PC-9 (cell line): ENCODE measurements at regions not wholly inside any gene's neighbourhood (a gene's known extent, or its start where the extent isn't known, plus 50 kb on each side); places are given as distances from the start of the nearest gene placed in this dataset.

ENCODE experiments used
- EZH2 ChIP-seq: fragments of 200-600 bp; sonication (generic); IDR thresholded peaks from 2 replicates; pipeline ENCODE4 v1.8.0; 2017; ENCODE audit warnings: antibody characterized with exemption, low read depth
- TF ChIP-seq, protein P1 (sequence below): fragments of 200-600 bp; sonication (generic); conservative IDR thresholded peaks from 2 replicates; pipeline ENCODE4 v1.6.1; 2017; ENCODE audit warnings: mixed run types, antibody characterized with exemption, mild to moderate bottlenecking, moderate library complexity

DNA sequence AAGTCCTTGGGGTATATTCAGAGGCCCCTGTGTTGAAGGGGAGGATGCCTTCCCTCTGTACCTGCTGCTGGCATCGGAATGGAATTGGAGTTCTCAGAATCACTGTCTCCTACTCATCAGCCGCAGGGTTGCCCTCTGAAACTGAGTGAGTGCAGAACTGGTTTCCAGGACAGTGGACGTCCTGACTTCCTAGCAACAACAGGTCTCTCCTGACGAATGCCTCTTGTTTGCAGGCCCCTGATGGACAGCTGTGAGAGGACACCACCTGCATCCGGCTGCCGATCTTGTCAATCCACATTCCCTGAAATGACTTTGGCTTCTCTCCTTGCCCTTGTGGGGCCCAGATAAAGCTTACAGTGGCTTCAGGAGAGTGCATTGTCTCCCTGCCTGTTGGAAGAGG, 274.5 kb downstream of the NSG2 start:
- TF ChIP-seq, protein P1, sequence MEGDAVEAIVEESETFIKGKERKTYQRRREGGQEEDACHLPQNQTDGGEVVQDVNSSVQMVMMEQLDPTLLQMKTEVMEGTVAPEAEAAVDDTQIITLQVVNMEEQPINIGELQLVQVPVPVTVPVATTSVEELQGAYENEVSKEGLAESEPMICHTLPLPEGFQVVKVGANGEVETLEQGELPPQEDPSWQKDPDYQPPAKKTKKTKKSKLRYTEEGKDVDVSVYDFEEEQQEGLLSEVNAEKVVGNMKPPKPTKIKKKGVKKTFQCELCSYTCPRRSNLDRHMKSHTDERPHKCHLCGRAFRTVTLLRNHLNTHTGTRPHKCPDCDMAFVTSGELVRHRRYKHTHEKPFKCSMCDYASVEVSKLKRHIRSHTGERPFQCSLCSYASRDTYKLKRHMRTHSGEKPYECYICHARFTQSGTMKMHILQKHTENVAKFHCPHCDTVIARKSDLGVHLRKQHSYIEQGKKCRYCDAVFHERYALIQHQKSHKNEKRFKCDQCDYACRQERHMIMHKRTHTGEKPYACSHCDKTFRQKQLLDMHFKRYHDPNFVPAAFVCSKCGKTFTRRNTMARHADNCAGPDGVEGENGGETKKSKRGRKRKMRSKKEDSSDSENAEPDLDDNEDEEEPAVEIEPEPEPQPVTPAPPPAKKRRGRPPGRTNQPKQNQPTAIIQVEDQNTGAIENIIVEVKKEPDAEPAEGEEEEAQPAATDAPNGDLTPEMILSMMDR, result no peak
- no peak for TF ChIP-seq EZH2
